HepG2 (cell line): ENCODE measurements at regions not wholly inside any gene's neighbourhood (a gene's known extent, or its start where the extent isn't known, plus 50 kb on each side); places are given as distances from the start of the nearest gene placed in this dataset.

ENCODE experiments used
- ATAC-seq: fragments of 200-7000 bp; cut with Tn5 transposase; 3 replicates; pipeline ENCODE4 v1.9.1; 2020; ENCODE audit warnings: mild to moderate bottlenecking, moderate library complexity
- BruUV-seq: library from RNA; stranded (reverse); fragments of 400-500 nt; replicated peaks from 2 replicates; lab custom pipeline; 2021; lab: Mats Ljungman, UMichigan
- CTCF ChIA-PET: fragments of 300-600 bp; formaldehyde crosslinking; extraction: SDS; loops from one replicate; lab custom pipeline; 2021; ENCODE audit warnings: low total read pairs, inconsistent platforms, low intra/inter-chr PET ratio; lab: Yijun Ruan, JAX
- POLR2A ChIA-PET: fragments of 350-600 bp; sonication (Branson Sonifier 250); formaldehyde crosslinking; loops from one replicate; lab custom pipeline; 2020; ENCODE audit warnings: antibody characterized with exemption, inconsistent platforms; lab: Yijun Ruan, JAX
- DNase-seq: peaks from one replicate; pipeline ENCODE4 v3.0.0-alpha.2; 2015; ENCODE audit warnings: low spot score
- FAIRE-seq: peaks from 3 replicates; lab custom pipeline; 2011; peaks lifted over from hg19 to GRCh38; lab: Jason Lieb, UNC
- H2AFZ ChIP-seq: one replicate; pipeline ENCODE4 v1.6.1; 2011; ENCODE audit warnings: low read length, inconsistent platforms
- H3K27ac ChIP-seq: fragments of 300-600 bp; 3 replicates; pipeline ENCODE4 v1.8.0; 2011; ENCODE audit warnings: mixed run types, mild to moderate bottlenecking, mixed read lengths, low read length, inconsistent platforms; ENCODE audit not compliant: insufficient read depth; ENCODE audit errors: extremely low read length
- H3K27me3 ChIP-seq, 2 experiments: fragments of 200-600 bp in 1 of 2; 2 replicates in 1 of 2; 3 replicates in 1 of 2; pipeline versions ENCODE4 v1.6.0 to v1.8.0; 2011; ENCODE audit warnings: low read length in 2 of 2, mild to moderate bottlenecking in 2 of 2, moderate library complexity in 2 of 2, inconsistent platforms in 1 of 2; ENCODE audit not compliant: insufficient read depth in 2 of 2, control insufficient read depth in 1 of 2
- H3K36me3 ChIP-seq, 2 experiments: fragments of 200-600 bp in 1 of 2; replicated peaks in 1 of 2; 2 replicates in 1 of 2; 3 replicates in 1 of 2; pipeline versions ENCODE4 v1.5.1 to v1.8.0; 2011; ENCODE audit warnings: low read length in 2 of 2, inconsistent platforms in 1 of 2; ENCODE audit not compliant: insufficient read depth in 2 of 2, control insufficient read depth in 1 of 2
- H3K4me1 ChIP-seq: 2 replicates; pipeline ENCODE4 v1.5.1; 2012; ENCODE audit warnings: low read length, inconsistent platforms; ENCODE audit not compliant: insufficient read depth
- H3K4me2 ChIP-seq: 2 replicates; pipeline ENCODE4 v1.6.0; 2011; ENCODE audit warnings: low read depth, low read length, inconsistent platforms
- H3K4me3 ChIP-seq, 3 experiments: fragments of 200-600 bp in 1 of 3; sonication (generic), shearing (Covaris generic) in 1 of 3; replicated peaks in 1 of 3; 2 replicates each; pipeline ENCODE4 v1.5.1; 2011 to 2016; ENCODE audit warnings: low read length in 3 of 3, inconsistent platforms in 2 of 3, low read depth in 2 of 3, mild to moderate bottlenecking in 2 of 3, control low read depth in 1 of 3, mixed read lengths in 1 of 3; ENCODE audit not compliant: insufficient read depth in 1 of 3
- H3K79me2 ChIP-seq: one replicate; pipeline ENCODE4 v1.6.1; 2011; ENCODE audit warnings: low read length, inconsistent platforms; ENCODE audit not compliant: insufficient read depth
- H3K9ac ChIP-seq: 2 replicates; pipeline ENCODE4 v1.6.0; 2011; ENCODE audit warnings: mild to moderate bottlenecking, low read depth, low read length, inconsistent platforms; ENCODE audit not compliant: insufficient read depth
- H3K9me3 ChIP-seq: 2 replicates; pipeline ENCODE4 v1.5.1; 2012; ENCODE audit warnings: mild to moderate bottlenecking, low read length
- H4K20me1 ChIP-seq: 2 replicates; pipeline ENCODE4 v1.6.0; 2011; ENCODE audit warnings: inconsistent platforms, mild to moderate bottlenecking, low read length, moderate library complexity; ENCODE audit not compliant: insufficient read depth
- ARNT ChIP-seq: fragments of 450-650 bp; IDR thresholded peaks from 2 replicates; pipeline ENCODE4 v1.6.1; 2017
- CTCF ChIP-seq: sonication (generic); formaldehyde crosslinking; IDR thresholded peaks from 2 replicates; pipeline ENCODE4 v1.5.0; 2020; ENCODE audit warnings: mild to moderate bottlenecking, missing genetic modification reagents, moderate library complexity
- DR1 ChIP-seq: sonication (generic); formaldehyde crosslinking; IDR thresholded peaks from 2 replicates; pipeline ENCODE4 v1.8.0; 2021; ENCODE audit warnings: mild to moderate bottlenecking, missing genetic modification reagents, inconsistent platforms
- ONECUT2 ChIP-seq: sonication (generic); formaldehyde crosslinking; IDR thresholded peaks from 2 replicates; pipeline ENCODE4 v1.4.0; 2020; ENCODE audit warnings: missing genetic modification reagents
- RCOR2 ChIP-seq: IDR thresholded peaks from 2 replicates; pipeline ENCODE4 v1.6.1; 2016; ENCODE audit warnings: missing biosample characterization, missing genetic modification reagents
- ZFP37 ChIP-seq: sonication (generic); formaldehyde crosslinking; IDR thresholded peaks from 2 replicates; pipeline ENCODE4 v1.4.0; 2020; ENCODE audit warnings: missing genetic modification reagents, borderline replicate concordance
- ZNF343 ChIP-seq: sonication (generic); formaldehyde crosslinking; IDR thresholded peaks from 2 replicates; pipeline ENCODE4 v1.4.0; 2020; ENCODE audit warnings: mild to moderate bottlenecking, missing genetic modification reagents
- ZNF574 ChIP-seq: sonication (generic); formaldehyde crosslinking; IDR thresholded peaks from 2 replicates; pipeline ENCODE4 v1.4.0; 2020; ENCODE audit warnings: missing genetic modification reagents
- ZNF678 ChIP-seq: sonication (generic); formaldehyde crosslinking; IDR thresholded peaks from 2 replicates; pipeline ENCODE4 v1.4.0; 2020; ENCODE audit warnings: mild to moderate bottlenecking, missing genetic modification reagents
- WGBS: methylation state at CpG from one replicate; pipeline ENCODE4 v1.1.6; 2017; ENCODE audit warnings: low lambda C conversion rate; 5-methylcytosine and 5-hydroxymethylcytosine counted together
- in situ Hi-C: cut with HindIII; loops from 2 replicates; pipeline ENCODE4 v1.10.0; 2017; ENCODE audit warnings: low pct_unique_long_range_greater_than_20kb; ENCODE audit not compliant: extremely low pct_ligation_motif_present
- intact Hi-C: fragments of 100-400 bp; cut with micrococcal nuclease; formaldehyde crosslinking; loops from one replicate; pipeline ENCODE4 v1.10.0; 2022; ENCODE audit not compliant: unreplicated experiment
- TF ChIP-seq, protein P1 (sequence below): IDR thresholded peaks from 2 replicates; pipeline ENCODE4 v1.6.1; 2016
- TF ChIP-seq, protein P2 (sequence below): sonication (generic); formaldehyde crosslinking; IDR thresholded peaks from 2 replicates; pipeline ENCODE4 v1.9.0; 2022; ENCODE audit warnings: low read depth, missing genetic modification reagents
- TF ChIP-seq, protein P3 (sequence below): sonication (generic); formaldehyde crosslinking; IDR thresholded peaks from 2 replicates; pipeline ENCODE4 v1.8.0; 2022; ENCODE audit warnings: missing genetic modification reagents, mild to moderate bottlenecking, borderline replicate concordance

- Histone ChIP-seq H3K27ac (no peak overlapping the region), H3K4me1 (no peaks in the 10 kb centered on the region), H4K20me1 (no peaks in the 10 kb centered on the region), H3K27me3 (no peaks in the 10 kb centered on the region), H3K36me3 (no peaks in the 10 kb centered on the region), H2AFZ (no peak overlapping the region), H3K4me3 (no peak overlapping the region), H3K9me3 (peaks cover 6% of the 10 kb centered on the region; the same call in 1 of the 2 replicates), H3K79me2 (no peaks in the 10 kb centered on the region), H3K4me2 (no peak overlapping the region), H3K9ac (no peak overlapping the region)
- BruUV-seq: no TSS peak
- no peak for FAIRE-seq
- in situ Hi-C loops: no loop called here
- TF ChIP-seq ONECUT2 (CRISPR knock-in tag) (no peak), ZNF678 (CRISPR knock-in tag) (no peak), DR1 (CRISPR knock-in tag) (no peak), ZFP37 (CRISPR knock-in tag) (no peak), ZNF574 (CRISPR knock-in tag) (no peak), CTCF (CRISPR knock-in tag) (no peak), ZNF343 (CRISPR knock-in tag) (no peak), RCOR2 (CRISPR knock-in tag) (no peak), ARNT (no peak)
- TF ChIP-seq, protein P1, sequence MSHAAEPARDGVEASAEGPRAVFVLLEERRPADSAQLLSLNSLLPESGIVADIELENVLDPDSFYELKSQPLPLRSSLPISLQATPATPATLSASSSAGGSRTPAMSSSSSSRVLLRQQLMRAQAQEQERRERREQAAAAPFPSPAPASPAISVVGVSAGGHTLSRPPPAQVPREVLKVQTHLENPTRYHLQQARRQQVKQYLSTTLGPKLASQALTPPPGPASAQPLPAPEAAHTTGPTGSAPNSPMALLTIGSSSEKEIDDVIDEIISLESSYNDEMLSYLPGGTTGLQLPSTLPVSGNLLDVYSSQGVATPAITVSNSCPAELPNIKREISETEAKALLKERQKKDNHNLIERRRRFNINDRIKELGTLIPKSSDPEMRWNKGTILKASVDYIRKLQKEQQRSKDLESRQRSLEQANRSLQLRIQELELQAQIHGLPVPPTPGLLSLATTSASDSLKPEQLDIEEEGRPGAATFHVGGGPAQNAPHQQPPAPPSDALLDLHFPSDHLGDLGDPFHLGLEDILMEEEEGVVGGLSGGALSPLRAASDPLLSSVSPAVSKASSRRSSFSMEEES (CRISPR knock-in tag): no peak
- TF ChIP-seq, protein P2, sequence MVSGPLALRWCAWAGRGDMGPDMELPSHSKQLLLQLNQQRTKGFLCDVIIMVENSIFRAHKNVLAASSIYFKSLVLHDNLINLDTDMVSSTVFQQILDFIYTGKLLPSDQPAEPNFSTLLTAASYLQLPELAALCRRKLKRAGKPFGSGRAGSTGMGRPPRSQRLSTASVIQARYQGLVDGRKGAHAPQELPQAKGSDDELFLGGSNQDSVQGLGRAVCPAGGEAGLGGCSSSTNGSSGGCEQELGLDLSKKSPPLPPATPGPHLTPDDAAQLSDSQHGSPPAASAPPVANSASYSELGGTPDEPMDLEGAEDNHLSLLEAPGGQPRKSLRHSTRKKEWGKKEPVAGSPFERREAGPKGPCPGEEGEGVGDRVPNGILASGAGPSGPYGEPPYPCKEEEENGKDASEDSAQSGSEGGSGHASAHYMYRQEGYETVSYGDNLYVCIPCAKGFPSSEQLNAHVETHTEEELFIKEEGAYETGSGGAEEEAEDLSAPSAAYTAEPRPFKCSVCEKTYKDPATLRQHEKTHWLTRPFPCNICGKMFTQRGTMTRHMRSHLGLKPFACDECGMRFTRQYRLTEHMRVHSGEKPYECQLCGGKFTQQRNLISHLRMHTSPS (CRISPR knock-in tag): no peak
- TF ChIP-seq, protein P3, sequence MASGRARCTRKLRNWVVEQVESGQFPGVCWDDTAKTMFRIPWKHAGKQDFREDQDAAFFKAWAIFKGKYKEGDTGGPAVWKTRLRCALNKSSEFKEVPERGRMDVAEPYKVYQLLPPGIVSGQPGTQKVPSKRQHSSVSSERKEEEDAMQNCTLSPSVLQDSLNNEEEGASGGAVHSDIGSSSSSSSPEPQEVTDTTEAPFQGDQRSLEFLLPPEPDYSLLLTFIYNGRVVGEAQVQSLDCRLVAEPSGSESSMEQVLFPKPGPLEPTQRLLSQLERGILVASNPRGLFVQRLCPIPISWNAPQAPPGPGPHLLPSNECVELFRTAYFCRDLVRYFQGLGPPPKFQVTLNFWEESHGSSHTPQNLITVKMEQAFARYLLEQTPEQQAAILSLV: no peak
- WGBS: 78% methylated on average over 2 of the region's 2 CpGs
- ATAC-seq: no peak
- POLR2A ChIA-PET: no interaction called here
- intact Hi-C loops: no loop called here
- no peak for DNase-seq
- CTCF ChIA-PET: no interaction called here
Measured at GRCh38 chr2:144307711-144308110, 212.2 kb downstream of the ZEB2 start.
